ENCODE measurements at regions not wholly inside any gene's neighbourhood (a gene's known extent, or its start where the extent isn't known, plus 50 kb on each side); places are given as distances from the start of the nearest gene placed in this dataset.
"Not testable (repeated sequence)": the region's sequence is repeated elsewhere in the genome, so short reads cannot be mapped to it uniquely, and the experiment has no call there.

- DNase-seq = no peak
Measured at GRCh38 chr10:8173866-8174243, 119.4 kb downstream of the GATA3 start.

GRCh38 chr10:8174762-8175161 lies 120.3 kb downstream of the GATA3 start:
- DNase-seq = no peak

- DNase-seq = not testable (repeated sequence)
Measured at GRCh38 chr10:8177526-8177925, 123.0 kb downstream of the GATA3 start.

DNA sequence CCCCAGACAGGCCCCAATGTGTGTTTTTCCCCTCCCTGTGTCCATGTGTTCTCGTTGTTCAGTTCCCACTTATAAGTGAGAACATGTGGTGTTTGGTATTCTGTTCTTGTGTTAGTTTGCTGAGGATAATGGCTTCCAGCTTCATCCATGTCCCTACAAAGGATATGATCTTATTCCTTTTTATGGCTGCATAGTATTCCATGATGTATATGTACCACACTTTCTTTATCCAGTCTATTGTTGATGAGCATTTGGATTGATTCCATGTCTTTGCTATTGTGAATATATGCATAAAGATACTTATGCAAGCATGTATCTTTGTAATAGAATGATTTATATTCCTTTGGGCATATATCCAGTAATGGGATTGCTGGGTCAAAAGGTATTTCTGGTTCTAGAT lies 125.3 kb downstream of the GATA3 start:
- not testable (repeated sequence) for DNase-seq

DNA sequence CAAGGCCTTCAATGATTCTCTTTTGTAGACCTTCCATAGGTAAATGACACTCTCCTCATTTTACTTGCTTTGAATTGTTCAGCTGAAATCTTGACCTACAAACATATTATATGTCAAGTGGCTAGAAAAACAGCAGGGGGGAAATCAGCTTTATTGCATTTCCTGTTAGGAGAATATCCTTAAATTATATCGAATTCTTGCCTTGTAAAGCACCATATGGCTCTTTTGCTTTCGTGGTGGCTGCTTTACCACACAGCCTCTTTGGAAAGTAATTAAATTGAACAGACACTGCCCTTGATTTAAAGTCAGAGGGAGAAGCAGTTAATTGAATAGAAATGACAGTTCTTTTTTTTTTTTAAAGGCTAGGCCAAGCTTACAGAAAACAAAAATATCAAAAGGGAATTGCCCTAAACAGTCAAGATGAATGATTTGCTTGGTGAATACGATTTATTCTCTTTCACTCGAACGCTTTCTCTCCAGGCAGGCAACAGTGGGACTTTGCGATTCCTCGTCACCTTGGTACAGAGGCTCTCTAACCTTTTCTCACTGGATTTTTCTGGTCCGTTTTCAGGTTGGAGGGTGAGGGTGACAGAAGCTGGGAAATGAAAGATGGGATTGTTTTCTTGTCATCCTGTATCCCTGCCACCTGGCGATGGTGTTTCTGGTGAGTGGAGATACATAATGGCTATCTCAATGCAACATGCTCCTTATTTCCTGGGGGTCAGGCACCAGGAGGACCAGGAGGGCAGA lies 126.0 kb downstream of the GATA3 start:
- no peak for DNase-seq

GRCh38 chr10:8181496-8182157 lies 127.1 kb downstream of the GATA3 start:
- DNase-seq = no peak

GRCh38 chr10:8182806-8183205 lies 128.3 kb downstream of the GATA3 start:
- DNase-seq = no peak

GRCh38 chr10:8183241-8183704 lies 128.8 kb downstream of the GATA3 start:
- DNase-seq = peak in 1 of 2 donors; percentile 28

DNA sequence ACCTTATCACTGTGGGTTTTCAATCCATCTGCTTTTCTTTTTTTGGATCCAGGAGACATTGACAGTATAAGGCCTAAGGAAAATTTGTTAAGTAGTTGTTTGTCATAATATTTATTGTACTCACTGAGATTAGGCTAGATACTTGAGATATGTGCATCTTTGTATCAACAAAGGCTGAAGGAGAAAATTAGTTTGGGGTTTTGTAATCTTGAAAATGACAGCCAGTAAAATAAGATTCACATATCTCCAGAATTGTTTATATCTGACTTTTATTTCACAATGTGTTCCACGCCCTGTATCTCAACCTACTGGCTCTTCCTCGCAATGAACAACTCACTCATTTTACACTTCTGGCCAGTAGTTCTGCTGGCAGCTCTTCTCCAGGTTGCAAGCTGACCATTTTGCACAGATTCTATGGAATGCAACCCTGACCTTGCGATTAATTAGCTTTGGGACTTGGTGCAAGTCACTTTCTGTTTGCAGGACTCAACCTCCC lies 132.7 kb downstream of the GATA3 start:
- DNase-seq = no peak

DNA sequence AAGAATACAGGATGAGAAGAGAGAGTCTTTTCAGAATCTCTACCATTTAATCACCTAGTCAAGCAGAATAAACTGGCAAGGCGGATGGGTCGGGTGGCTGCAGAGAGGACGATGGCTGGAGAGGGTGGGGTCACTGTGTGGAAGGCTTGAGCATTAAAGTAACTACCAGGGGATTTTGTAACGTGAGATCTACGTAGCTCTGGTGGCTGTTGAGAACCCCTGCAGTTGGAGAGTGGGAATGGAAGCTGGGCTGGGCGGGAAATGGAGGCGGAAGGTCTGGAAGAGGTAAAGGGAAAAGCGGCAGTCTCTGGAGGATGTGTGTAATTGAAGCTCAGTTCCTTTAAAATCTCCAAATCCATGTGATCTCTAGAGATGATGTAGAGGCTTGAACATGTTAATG lies 135.0 kb downstream of the GATA3 start:
- DNase-seq = no peak

- DNase-seq = no peak
Measured at GRCh38 chr10:8192301-8192700, 137.8 kb downstream of the GATA3 start.

GRCh38 chr10:8193546-8193945 lies 139.1 kb downstream of the GATA3 start:
- DNase-seq = no peak

GRCh38 chr10:8194050-8194449 lies 139.6 kb downstream of the GATA3 start:
- no peak for DNase-seq

DNA sequence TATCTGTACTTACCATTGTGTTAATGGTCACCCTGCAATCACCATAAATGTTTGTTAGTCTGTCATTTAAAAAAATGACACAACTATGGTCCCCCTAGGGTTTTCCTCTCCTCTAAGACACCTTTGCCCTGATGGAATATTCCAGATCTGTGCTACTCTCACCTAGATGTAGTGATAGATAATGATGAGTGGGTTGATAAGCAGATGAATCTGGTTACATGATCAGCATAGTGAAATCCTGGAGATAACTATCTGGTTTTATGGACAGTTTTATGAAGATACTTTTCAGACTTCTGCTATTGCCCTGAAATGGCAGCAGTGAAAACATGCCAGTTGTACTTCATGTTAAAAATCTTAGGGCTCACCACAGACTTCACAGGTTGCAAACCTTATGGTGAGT lies 152.4 kb downstream of the GATA3 start:
- no peak for DNase-seq

- no peak for DNase-seq
Measured at GRCh38 chr10:8211631-8212030, 157.1 kb downstream of the GATA3 start.

DNA sequence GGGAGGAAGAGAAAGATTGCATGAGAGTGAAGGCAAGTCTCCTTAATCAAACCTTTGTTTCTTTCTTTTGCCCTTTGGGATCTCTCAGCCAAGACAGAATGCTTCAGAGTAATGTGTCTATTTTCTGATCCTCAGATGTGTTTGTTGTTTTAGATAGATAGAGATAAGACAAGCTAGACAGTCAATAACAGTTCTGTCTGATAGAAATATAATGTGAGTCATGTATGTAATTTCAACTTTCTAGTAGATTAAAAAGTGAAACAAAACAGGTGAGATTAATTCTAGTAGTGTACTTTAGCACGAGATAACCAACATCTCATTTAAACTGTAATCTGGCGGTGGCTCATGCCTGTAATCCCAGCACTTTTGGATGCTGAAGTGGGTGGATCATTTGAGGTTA lies 159.2 kb downstream of the GATA3 start:
- no peak for DNase-seq

DNA sequence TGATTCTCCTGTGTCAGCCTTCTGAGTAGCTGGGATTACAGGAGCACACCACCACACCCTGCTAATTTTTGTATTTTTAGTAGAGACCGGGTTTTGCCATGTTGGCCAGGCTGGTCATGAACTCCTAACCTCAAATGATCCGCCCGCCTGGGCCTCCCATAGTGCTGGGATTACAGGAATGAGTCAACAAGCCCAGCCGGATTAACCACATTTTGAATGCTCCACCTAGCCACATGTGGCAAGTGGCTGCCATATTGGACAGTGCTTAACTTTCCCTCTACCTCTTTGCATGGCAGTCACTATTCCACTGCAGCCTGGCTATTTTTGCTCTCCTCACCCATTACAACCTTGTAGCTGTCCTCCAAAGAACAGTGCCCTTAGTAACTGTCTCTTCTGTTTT lies 160.1 kb downstream of the GATA3 start:
- no peak for DNase-seq

GRCh38 chr10:8216893-8217292 lies 162.4 kb downstream of the GATA3 start:
- DNase-seq = no peak

DNA sequence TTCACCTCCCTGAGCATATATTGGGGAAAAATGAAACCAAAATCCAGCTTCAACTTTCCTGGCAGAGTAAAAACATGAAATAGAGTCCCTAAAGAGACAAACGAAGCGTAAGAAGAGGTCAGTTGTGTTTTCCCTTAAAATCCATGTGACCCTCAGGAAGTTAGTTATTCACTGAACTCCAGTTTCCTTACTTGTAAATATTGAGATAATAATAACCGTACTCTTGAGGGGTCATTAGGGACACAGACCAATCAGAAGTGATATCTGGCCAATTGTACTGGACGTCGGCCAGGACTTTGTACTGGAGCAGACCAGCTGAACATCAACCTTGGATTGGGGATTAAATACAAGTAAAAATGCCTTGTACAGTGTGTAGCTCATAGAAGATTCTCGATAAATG lies 167.0 kb downstream of the GATA3 start:
- DNase-seq = no peak

GRCh38 chr10:8224591-8224990 lies 170.1 kb downstream of the GATA3 start:
- no peak for DNase-seq

- DNase-seq = no peak
Measured at GRCh38 chr10:8225187-8225586, 170.7 kb downstream of the GATA3 start.

- no peak for DNase-seq
Measured at GRCh38 chr10:8227246-8227645, 172.8 kb downstream of the GATA3 start.

- DNase-seq = no peak
Measured at GRCh38 chr10:8229153-8229552, 174.7 kb downstream of the GATA3 start.

GRCh38 chr10:8230902-8231301 lies 176.4 kb downstream of the GATA3 start:
- DNase-seq = no peak

DNA sequence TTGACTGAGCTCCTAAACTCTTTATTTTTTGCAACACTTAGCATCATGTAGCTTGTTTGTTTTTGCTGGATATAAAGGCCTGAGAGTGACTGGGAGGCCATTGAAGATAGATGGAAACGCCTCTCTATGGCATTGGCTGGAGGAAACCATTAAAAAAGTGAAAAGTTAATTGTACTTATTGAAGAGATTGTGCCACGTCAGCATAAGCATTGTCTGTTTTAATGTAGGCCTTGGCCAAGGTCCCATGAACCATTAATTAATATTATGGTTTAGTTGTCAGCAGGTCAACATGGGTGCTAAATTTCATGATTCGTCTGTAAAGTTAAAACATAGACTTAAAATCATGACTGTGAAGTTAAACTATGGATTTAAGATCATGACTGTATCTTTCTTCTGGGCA lies 178.6 kb downstream of the GATA3 start:
- DNase-seq = no peak

All from stimulated activated CD4-positive, alpha-beta T cell treated with anti-CD3 and anti-CD28 coated beads, Interleukin-2, amount 100 ng/mL, for 24 hours (primary cell).